ENCODE measurements at regions not wholly inside any gene's neighbourhood (a gene's known extent, or its start where the extent isn't known, plus 50 kb on each side); places are given as distances from the start of the nearest gene placed in this dataset.
"Not testable (repeated sequence)": the region's sequence is repeated elsewhere in the genome, so short reads cannot be mapped to it uniquely, and the experiment has no call there.

DNA sequence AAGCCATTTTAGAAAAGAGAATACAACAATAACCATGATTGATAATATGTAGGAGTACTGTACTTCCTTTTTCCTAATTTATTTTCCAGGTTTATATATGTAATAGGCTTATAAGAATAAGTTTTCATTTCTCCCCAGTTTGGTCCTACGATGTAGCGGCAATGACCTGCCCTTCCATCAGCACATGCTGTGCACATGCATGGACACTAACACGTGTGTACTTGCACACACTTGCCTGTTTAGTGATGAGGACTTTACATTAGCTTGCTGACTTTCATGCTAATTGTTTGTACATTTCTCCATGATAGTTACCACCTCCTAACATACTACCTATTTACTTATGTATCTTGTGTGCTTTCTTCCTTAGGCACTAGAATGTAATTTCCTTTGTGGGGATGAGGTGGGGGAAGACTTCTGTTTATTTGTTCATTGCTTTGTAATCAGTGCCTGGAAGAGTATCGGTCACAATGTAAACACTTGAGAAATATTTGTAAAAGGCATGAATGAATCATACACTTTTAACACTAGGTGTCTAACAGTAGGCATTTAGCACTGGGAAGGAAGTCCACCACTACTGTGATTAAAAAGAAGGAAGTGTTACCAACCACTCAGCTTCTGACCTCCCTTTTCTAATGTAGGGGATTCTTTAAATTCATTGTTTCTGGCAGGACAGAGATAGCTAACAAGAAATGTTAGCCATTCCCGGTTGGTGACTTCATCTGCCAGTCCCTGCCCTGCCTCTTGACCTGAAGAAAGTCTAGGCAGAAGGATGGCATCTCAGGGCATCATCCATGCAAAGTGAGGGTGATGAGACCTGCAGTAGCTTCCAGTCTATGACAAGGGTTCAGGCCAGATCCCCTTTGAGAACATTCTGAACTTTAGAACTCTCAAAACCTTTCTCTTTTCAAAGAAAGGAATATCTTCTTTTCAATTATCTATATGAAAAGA is 120.2 kb upstream of the RAB18 start:
- DNase-seq = no peak

DNA sequence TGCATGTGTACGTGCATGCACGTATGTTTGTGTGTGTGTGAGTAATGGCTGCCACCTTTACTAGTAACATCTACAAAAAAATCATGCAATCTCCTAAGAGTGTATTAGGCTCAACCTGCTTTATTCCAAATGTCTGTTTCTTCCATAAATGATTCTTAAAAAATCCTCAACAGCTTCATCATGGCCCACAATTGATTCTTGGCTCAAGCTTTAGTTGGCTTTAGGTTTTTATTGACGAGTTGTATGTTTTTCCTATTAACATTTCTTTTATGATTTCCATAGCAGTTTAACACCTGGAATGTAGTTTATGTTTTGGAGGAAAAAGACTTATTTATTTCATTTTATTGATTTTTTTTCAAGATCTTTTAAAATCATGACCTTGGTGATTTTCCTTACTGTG is 121.9 kb upstream of the RAB18 start:
- DNase-seq = no peak

DNA sequence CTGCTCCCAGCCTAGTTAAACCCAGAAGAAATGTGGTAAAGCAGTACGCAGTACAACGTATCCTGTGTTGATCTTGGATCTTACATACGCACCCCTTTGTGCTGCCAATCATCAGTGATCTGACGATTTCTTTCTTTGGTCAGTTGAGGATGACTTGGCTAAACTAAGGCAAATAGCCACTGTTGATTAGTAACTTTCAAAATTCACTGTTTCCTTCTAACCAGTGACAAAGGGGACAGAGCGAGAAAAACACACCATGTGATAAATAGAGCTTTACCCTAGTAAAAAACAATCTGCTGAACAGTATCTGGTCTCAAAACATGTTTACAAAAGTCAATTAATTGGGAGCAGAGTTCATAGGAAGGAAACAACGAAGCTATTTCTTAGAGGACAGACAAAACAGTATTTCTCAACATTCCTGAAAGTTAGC is 123.2 kb upstream of the RAB18 start:
- no peak for DNase-seq

DNA sequence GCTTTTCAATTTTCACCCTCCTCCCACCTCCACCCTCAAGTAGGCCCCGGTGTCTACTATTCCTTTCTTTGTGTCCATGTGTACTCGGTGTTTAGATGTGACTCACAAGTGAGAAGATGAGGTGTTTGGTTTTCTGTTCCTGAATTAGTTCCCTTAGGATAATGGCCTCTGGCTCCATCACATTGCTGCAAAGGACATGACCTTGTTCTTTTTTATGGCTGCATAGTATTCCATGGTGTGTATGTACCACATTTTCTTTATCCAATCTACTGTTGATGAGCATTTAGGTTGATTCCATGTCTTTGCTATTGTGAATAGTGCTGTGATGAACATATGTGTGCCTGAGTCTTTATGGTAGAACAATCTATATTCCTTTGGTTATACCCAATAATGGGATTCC is 125.1 kb upstream of the RAB18 start:
- not testable (repeated sequence) for DNase-seq

DNA sequence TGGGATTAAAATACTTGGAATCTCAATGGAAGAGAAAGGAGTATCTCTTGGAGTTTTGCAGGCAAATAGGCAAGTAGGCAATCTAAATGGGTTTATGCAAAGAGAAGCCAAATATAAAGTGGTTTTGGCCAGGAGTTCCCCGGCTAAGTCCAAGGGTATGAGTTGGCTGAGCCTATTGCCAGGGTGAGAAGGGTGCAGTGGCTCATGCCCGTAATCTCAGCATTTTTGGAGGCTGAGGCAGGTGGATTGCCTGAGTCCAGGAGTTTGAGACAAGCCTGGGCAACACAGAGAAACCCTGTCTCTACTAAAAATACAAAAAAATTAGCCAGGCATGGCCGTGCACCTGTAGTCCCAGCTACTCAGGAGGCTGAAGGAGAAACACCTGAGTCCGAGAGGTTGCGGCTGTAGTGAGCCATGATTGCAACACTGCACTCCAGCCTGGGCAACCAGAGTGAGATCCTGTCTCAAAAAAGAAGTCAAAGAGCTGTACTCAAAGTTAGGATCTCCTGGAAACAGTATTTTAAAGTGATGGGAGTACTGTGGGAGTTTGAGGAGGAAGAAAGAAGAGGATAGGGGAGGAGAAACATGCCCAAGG is 130.4 kb upstream of the RAB18 start:
- DNase-seq = no peak

DNA sequence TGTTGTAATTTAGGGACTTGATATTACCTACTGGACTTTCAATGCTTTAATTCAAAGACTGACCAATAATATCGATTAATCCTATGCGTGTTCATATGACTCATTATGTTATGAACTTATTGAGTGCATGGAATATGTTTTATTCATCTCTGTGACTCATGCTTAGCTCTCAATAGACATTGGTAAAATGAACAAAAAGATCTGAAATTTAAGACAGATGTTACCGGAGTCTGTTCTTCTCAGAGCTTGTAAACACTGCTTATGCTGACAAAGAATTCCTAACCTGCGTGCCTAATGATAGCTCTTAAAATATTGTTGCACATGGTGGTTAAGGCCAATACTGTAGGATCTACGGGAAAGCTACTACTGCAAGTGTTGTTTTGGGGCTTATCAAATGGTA is 131.5 kb upstream of the ACBD5 start:
- DNase-seq = no peak

DNA sequence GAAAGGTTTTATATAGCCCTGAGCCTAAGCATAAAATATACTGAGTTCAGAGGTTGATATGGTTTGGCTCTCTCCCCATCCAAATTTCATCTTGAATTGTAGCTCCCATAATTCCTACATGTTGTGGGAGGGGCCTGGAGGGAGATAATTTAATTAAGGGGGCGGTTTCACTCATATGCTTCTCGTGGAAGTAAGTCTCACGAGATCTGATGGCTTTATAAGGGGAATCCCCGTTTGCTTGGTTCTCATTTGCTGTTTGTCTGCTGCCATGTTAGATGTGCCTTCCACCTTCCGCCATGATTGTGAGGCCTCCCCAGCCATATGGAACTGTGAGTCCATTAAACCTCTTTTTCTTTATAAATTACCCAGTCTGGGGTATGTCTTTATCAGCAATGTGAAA is 130.8 kb upstream of the ACBD5 start:
- DNase-seq = not testable (repeated sequence)

DNA sequence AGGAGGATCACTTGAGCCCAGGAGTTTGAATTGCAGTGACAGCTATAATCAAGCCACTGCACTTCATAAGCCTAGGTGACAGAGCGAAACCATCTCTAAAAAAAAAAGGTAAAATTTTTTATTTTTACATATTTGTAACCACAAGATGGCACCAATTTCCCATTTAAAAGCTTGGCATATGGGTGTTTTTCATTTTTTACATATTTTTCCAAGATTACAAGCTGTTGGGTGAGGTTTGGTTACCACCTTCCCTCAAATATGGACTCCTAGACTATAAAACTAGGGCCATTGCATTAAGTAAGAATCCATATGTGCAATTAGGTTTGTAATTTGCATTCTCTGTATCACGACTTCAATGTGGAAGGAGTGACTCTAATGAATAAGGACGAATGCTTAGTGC is 129.3 kb upstream of the ACBD5 start:
- no peak for DNase-seq

DNA sequence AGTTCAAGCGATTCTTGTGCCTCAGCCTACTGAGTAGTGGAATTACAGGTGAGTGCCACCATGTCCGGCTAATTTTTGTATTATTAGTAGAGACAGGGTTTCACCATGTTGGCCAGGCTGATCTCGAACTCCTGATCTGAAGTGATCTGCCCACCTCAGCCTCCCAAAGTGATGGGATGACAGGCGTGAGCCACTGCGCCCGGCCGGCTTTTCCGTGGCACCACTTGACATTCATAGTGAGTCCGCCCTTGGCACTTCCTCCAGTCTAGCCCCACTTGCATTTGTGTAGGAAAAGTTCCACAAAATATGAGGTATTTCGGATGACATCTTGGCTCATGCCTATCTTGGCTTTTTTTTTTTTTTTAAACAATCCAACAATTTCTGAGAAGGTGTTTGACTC is 128.1 kb upstream of the ACBD5 start:
- DNase-seq = no peak

DNA sequence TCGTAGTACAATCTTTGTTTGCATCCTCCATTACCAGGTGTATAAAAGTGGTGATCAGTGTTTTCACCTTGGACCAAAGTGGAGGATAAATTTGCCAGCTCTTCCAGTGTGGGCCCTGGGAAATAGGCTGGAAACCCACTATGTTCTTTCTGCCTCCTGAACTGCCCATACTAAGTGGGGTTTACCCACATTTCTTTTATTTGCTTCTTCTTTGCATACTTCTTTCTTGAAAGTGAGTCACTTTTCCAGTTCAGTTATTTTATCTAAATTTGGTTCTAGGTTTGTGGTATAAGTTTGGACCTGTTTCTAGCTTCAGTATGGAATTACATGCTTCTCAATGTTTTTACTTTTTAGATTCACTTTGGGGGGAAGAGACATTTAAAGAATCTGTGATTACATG is 126.2 kb upstream of the ACBD5 start:
- DNase-seq = no peak

DNA sequence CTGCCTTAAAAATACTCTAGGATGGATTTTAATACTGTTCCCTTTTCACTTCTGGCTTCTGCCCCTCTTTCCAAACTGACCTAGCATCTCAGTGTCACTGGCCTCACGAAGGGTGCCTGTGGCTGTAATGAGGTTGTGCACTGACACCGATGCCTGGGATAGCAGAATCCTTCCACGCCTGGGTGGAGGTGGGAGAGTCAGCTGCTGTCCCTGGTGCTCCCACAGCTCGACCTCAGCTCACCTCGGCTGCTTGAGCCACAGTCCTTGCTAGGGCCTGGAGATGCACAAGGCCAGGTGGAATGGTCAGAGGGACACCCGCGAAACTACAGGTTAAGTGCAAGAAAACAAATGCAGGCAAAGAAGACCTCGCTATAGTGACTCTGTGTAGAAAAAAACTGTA is 123.4 kb upstream of the ACBD5 start:
- DNase-seq = no peak

DNA sequence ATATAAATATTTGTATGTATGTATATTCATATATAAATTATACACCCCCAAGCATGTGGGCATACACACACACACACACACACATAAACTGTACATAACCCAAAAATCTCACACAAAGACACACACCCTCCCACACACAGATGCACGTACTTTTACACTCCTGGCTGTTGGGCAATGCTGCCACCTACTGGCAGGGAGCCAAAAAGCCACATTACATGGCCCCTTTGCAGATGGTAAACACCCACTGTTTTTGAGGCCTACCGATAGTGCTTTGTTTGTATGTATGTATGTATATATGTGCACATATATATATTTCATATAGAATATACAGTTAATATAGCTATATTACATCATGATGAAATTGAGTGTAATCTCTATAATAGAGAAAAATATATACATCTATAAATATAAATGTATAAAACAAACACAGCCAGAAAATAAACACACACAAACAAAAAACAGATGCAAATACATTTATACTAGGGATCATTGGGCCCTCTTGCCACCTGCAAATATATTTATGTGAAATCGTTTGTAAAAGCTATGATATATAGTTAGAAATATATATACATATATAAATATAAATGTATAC is 120.1 kb upstream of the ACBD5 start:
- DNase-seq = peak; percentile 82

DNA sequence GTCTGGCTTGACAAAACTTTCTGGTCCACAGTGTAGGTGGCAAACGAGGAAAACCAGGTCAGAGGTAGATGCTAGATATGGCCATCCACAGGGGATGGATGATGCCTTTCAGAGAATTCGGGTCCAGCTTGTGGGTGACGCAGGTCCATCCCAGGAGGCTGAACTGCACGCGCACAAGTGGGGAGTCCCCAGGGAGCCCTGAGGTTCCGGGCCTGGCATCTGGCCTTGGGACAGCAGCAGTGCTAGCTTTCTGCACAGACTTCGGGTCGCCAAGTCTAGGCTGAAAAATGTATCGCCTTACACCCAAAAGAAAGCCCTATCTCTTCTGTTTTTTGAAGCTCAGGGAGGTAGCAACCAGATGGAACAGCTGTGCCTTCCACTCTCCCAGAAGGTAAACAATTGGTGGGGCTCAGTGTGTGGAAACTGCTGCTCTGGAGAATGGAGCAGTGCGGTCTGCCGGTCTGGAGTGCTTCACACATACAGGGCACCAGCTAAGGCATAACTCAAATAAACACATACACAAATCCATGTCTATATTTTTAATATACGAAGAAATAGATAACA is 119.3 kb upstream of the ACBD5 start:
- no peak for DNase-seq

DNA sequence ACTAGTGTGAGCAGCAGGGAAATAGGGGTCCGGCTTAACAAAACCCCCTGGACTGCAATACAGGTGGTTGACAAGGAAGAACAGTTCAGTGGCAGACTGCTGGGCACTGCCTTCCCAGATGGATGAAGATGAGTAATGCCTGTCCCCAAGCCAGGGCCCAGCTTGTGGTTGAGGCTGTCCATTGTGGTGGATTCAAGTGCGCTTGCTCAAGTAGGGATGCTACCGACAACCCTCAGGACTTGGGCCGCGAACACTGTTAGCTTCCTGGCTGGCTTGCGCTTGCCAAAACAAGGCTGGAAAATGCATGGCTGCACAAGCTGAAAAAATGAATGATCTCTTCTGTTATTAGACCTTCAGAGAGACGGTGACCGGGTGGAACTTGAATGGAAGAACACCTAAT is 116.1 kb upstream of the ACBD5 start:
- no peak for DNase-seq

DNA sequence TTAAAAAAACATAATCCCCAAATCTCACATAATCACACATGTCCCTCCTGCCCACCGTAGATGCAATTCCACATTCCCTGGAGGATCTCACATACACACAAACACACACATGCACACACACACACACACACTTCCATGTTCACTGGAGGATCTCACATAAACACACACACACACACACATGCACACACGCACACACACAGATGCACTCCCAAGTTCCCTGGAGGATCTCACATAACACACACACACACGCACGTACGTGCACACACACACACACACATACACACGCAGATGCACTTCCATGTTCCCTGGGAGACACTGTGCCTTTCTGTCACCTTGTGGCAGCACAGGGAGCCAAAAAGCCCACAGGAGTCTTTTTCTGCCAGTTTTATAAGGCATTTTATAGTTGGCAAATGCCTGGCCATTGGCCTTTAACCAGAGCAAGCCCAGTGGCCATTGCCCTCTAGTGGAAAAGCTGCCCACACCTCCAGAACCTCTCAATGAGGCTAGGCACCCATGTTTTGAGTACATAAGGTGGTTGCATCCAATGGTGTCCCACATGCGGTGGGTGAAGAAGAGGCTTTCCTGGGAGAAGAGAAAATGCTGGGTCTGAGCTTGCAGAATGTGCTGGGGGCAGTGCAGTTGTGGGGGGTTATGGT is 115.4 kb upstream of the ACBD5 start:
- DNase-seq = no peak

DNA sequence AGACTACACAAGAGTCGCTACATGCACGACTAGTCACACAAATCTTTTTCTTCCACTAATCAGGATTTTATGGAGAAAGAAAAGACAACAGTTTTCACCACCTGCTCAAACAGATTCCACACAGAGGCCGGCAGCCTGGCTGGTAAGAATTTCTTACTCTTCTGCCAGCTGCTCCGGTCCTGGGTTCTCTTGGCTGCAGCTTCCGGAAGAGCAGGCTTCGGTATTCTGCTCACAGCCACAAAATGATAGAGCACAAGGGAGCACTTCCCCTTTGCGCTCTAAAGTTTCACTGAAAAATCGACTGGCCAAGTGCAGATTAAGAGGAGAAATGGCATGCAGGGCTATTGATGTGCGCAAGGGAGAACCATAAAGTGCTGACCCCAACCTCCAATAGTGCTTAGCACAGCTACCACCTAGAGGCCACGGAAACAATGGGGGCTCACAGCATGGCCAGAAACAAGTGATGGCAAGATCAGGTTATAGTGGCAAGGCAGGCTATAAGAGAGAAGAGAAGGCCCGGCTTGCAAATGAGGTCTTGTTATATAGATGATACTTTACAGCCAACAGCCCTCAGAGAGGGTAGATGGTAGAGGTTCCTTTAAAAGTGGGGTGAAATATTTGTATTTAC is 114.2 kb upstream of the ACBD5 start:
- DNase-seq = peak; percentile 57

DNA sequence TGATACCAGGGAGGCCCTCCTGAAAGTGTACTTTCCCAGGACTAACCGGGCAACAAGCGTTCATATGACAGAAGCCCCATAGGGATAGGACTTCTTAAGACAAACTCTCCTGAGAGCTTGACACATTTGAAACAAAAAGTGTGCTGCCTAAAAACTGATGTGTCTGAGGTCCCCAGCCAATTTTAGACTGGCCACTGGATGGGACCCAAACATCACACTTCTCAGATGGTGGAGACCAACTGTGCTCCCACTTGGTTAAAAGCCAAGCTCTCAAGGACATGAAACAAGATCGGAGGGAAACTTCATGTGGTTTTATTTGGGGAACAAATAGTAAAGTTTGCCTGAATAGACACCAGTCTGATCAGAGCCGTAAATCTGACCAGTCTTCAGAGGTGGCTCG is 113.5 kb upstream of the ACBD5 start:
- DNase-seq = not testable (repeated sequence)

DNA sequence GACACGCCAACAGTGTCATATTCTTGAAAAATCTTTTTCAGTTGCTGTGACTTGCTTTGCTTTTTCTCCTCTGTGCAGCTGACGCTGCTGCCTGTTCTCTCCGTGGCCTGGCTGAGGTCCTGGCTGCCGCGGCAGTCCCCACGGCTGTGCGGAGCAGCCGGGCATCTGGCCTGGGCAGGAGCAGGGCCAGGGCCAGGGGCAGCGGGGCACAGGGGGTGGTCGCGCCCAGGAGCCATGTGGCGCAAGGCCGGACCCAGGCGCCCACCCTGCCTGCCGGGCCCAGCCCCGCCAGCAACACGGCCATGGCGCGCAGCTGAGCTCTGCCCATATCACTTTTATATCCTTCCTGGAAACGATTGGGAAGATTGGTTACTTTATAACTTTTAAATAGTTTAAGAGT is 109.4 kb upstream of the ACBD5 start:
- no peak for DNase-seq

DNA sequence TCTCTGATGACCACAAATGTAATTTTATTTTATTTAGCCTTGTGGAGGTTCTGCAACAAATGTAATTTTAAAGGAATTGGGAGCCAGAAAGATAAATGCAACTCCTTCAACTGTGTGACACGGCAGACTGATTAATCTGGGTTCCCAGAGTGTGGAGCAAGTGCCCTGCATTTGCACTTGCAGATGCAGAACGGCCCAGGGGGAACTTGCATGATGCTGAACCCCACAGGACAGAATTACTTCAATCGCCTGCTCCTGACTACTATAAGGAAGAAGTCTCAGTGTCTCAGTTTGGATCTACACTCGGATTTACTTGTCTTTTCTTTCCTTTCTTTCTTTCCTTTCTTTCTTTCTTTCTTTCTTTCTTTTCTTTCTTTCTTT is 107.2 kb upstream of the ACBD5 start:
- not testable (repeated sequence) for DNase-seq

DNA sequence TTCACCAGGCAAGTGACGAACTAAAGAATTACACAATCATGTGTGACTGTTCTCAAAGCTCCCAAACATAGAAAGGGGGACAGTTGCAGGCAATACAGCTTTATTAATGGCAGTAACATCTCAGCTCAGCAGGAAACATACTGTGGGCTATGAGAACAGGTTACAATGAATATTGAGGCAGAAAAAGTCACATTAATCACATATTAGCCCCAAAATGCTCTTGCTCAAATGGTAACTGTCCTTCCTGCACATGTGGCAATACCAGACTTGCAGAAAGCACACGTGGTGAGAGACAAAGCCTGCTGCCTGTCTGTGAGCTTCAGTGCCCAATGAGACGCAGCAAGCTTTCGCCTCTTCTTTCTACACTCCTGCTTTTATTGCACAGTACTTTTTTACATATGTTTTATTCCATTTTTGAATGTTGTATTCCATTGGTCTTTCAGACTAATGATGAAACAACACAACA is 104.9 kb upstream of the ACBD5 start:
- no peak for DNase-seq

DNA sequence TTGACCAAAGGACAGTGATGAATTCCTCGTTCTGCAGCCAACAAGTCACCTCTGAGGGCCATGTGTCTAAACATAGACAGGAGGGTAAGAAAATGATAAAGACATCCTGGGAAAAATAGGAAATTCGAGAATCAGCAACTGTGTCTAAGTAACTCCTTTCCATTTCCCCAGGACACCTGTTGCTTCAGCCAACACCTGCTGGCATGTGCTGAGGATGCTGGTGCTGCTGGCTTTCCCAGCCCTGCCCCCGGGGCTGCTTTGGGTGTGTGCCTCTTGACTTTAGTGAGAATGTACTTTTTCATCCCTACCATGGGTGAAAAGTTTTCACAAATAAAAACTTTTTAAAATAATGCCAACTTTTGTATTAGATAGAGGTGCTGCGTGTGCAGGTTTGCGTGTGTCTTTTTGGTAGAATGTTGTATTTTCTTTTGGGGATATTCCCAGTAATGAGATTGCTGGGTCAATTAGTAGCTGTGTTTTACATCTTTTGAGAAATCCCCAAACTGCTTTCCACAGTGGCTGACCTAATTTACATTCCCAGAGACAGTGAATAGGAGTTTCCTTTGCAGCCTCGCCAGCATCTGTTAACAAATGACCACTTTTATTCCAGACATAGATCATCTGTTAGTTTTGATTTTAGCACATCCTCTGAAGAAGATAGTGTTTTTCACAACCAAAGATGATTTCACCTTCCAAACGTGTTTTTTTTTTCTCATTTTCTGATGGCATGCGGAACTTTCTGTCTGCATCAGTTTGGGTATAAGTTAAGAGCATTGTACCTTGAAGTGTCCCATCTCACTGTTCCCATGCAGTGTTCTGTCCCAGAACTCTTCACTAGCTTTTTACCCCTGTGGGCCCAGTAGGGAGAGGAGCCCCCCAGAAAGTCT is 104.2 kb upstream of the ACBD5 start:
- no peak for DNase-seq

DNA sequence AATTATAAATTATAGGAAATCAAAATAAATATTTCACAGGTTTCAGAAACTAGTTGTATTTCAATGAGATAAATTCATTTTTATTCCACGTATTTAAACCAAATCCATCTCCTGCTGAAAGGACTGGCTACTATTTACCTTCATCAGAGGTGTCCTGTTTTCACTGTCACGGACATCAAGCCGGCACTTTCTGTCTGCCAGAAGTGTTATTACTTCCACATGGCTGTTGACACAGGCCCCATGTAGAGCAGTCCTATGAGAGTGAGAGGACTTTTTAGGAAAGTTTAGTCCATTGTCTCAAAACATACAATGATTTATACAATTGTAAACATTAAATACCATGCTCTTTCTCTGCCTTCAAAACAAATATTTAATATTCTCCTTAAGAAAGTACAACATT is 100.4 kb upstream of the ACBD5 start:
- no peak for DNase-seq
